WI38 (cell line): ENCODE measurements at regions not wholly inside any gene's neighbourhood (a gene's known extent, or its start where the extent isn't known, plus 50 kb on each side); places are given as distances from the start of the nearest gene placed in this dataset.
A peak's percentile ranks its signal among the peaks of the same experiment; 100 is the strongest.
"Not testable (repeated sequence)": the region's sequence is repeated elsewhere in the genome, so short reads cannot be mapped to it uniquely, and the experiment has no call there.

Experiments used
- H3K4me3 ChIP-seq: 2 replicates; pipeline ENCODE4 v1.5.1; 2011; ENCODE audit warnings: low read depth, mild to moderate bottlenecking, control low read depth, low read length
- CTCF ChIP-seq: IDR thresholded peaks from 2 replicates; pipeline ENCODE4 v1.5.1; 2012; ENCODE audit warnings: low read depth, mild to moderate bottlenecking, control low read depth, low read length

GRCh38 chr11:71164186-71164585, 88.2 kb downstream of the SHANK2 start:
- no peak for TF ChIP-seq CTCF

GRCh38 chr11:71163371-71163770, 89.0 kb downstream of the SHANK2 start:
- TF ChIP-seq CTCF, result no peak
- H3K4me3 ChIP-seq, result no peak overlapping the region

More at GRCh38 chr11:71164186-71164585, 88.2 kb downstream of the SHANK2 start:
- no peak overlapping the region for H3K4me3 ChIP-seq

GRCh38 chr11:71158936-71159335, 93.4 kb downstream of the SHANK2 start:
- no peak for TF ChIP-seq CTCF
- no peak overlapping the region for H3K4me3 ChIP-seq

- not testable (repeated sequence) for H3K4me3 ChIP-seq
These were observed 94.7 kb downstream of the SHANK2 start for GRCh38 chr11:71157676-71158075.

- no peak overlapping the region for H3K4me3 ChIP-seq
- no peak for TF ChIP-seq CTCF
These were observed 96.1 kb downstream of the SHANK2 start for GRCh38 chr11:71156301-71156700.

- no peak overlapping the region for H3K4me3 ChIP-seq
- TF ChIP-seq CTCF, result no peak
These were observed 96.5 kb downstream of the SHANK2 start for GRCh38 chr11:71155846-71156245.

GRCh38 chr11:71154261-71154805, 98.0 kb downstream of the SHANK2 start:
- no peak for TF ChIP-seq CTCF
- no peak overlapping the region for H3K4me3 ChIP-seq

GRCh38 chr11:71153005-71153390, 99.4 kb downstream of the SHANK2 start:
- TF ChIP-seq CTCF, result no peak
- H3K4me3 ChIP-seq, result 0 out of 2 replicates have a peak overlapping the region, but pooled peaks have one; percentile 8

GRCh38 chr11:71152312-71153004, 99.9 kb downstream of the SHANK2 start:
- H3K4me3 ChIP-seq, result not testable (repeated sequence)
